ENCODE measurements at regions not wholly inside any gene's neighbourhood (a gene's known extent, or its start where the extent isn't known, plus 50 kb on each side); places are given as distances from the start of the nearest gene placed in this dataset.
A peak's percentile ranks its signal among the peaks of the same experiment; 100 is the strongest.

- no peak for TF ChIP-seq CTCF (conservative IDR thresholded peaks at IDR 0.05)
- H3K27ac ChIP-seq = no peak overlapping the region
Measured at GRCh38 chr16:72657164-72657563, 390.8 kb downstream of the ZFHX3 start.

- H3K27ac ChIP-seq = no peak overlapping the region
- TF ChIP-seq CTCF (conservative IDR thresholded peaks at IDR 0.05) = no peak
Measured at GRCh38 chr16:72654535-72654934, 393.4 kb downstream of the ZFHX3 start.

DNA sequence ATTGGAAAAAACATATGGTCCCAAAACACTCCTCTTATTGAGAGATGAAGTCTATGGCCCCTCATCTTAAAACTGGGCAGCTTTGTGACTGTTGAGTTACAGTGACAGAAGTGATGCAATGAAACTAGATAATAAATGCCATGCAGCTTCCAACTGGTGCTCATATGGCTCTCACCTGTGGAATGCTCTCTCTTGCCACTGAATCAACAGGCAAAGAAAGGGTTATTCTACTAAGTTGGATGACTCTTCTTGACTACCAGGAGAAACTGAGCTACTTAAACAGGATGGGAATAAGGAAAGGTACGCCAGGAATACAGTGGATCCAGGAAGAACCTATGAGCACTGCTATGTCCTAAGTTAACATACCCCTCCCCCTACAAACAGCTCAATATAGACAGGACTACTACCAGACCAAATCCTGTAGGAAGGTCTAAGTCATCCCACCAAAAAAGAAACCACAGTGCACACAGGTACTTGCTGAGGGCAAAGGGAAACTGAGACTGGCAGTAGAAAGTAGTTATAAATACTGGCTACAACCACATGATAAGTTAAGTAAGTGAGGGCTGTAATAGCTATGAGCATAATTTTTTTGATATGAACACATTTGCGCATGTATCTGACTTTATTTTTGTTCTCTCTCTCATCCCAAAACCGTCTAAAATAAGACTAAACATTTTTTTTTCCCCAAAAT is 398.5 kb downstream of the ZFHX3 start:
- TF ChIP-seq CTCF (conservative IDR thresholded peaks at IDR 0.05) = no peak

DNA sequence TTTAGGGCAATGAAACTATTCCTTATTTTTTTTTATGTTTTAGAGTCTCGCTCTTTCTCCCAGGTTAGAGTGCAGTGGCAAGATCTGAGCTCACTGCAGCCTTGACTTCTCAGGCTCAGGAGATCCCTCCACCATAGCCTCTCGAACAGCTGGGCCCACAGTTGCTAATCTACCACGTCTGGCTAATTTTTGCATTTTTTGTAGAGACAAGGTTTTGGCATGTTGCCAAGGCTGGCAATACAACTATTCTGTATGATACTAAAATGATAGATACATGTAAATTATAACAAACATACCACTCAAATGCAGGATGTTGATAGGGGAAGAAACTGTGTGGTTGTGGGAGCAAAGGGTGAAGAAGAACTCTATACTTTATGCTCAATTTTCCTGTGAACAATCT is 401.3 kb downstream of the ZFHX3 start:
- no peak for TF ChIP-seq CTCF (conservative IDR thresholded peaks at IDR 0.05)

More for the DNA sequence above, 398.5 kb downstream of the ZFHX3 start:
- no peak overlapping the region for H3K27ac ChIP-seq

DNA sequence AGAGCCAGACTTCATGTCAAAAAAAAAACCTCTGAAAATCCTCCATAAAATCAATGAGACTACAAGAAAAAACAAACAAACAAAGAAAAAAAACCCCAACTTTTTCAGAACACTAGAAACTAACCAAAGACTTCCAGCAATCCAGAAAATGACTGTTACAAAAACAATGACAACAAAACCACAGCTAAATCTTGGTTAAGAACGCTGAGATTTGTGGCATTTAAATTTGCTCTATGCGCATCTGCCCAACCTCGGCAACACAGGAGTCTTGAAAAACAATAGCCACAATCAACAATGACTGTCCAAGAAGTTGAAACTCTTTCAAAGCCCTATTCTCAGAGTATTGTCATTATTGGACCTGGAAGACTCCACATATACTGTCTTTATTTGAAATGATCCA is 402.4 kb downstream of the ZFHX3 start:
- no peak for TF ChIP-seq CTCF (conservative IDR thresholded peaks at IDR 0.05)
- H3K27ac ChIP-seq = peak overlapping the region; percentile 86

More for the DNA sequence above, 401.3 kb downstream of the ZFHX3 start:
- H3K27ac ChIP-seq = peak overlapping the region; percentile 86

- no peak for TF ChIP-seq CTCF (conservative IDR thresholded peaks at IDR 0.05)
- H3K27ac ChIP-seq = peak overlapping the region; percentile 86
Measured at GRCh38 chr16:72644911-72645310, 403.0 kb downstream of the ZFHX3 start.

DNA sequence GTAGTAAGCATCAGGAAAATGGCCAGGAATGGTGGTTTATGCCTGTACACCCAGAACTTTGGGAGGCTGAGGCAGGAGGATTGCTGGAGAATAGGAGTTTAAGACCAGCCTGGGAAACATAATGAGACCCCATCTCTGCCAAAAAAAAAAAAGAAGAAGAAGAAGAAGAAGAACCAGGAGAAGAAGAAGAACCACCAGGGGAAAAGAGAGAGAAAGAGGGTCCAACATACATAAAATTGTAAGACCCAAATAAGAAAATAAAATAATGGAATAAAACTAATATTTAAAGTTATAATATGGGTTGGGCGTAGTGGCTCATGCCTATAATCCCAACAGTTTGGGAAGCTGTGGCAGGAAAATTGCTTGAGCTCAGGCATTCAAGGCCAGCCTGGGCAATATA is 408.4 kb downstream of the ZFHX3 start:
- H3K27ac ChIP-seq = no peak overlapping the region
- no peak for TF ChIP-seq CTCF (conservative IDR thresholded peaks at IDR 0.05)
